GM21786 (cell line): ENCODE measurements at regions not wholly inside any gene's neighbourhood (a gene's known extent, or its start where the extent isn't known, plus 50 kb on each side); places are given as distances from the start of the nearest gene placed in this dataset.

Experiments used
- ATAC-seq: cut with Tn5 transposase; IDR thresholded peaks from one replicate; pipeline ENCODE4 v1.9.1; 2021; ENCODE audit not compliant: unreplicated experiment

- ATAC-seq, result no peak
Measured at GRCh38 chr18:24819141-24819890, 358.9 kb downstream of the HRH4 start.

- no peak for ATAC-seq
Measured at GRCh38 chr18:24825397-24825796, 365.0 kb downstream of the HRH4 start.

GRCh38 chr18:24826605-24827004 lies 366.2 kb downstream of the HRH4 start:
- no peak for ATAC-seq

- no peak for ATAC-seq
Measured at GRCh38 chr18:24827501-24827900, 367.1 kb downstream of the HRH4 start.

- ATAC-seq, result no peak
Measured at GRCh38 chr18:24831081-24831480, 370.6 kb downstream of the HRH4 start.

GRCh38 chr18:24831871-24832665 lies 371.6 kb downstream of the HRH4 start:
- ATAC-seq, result no peak

GRCh38 chr18:24835751-24836150 lies 375.3 kb downstream of the HRH4 start:
- no peak for ATAC-seq

- no peak for ATAC-seq
Measured at GRCh38 chr18:24837066-24837465, 376.6 kb downstream of the HRH4 start.

GRCh38 chr18:24840051-24840450 lies 379.6 kb downstream of the HRH4 start:
- no peak for ATAC-seq

GRCh38 chr18:24840640-24841039 lies 380.2 kb downstream of the HRH4 start:
- ATAC-seq, result no peak

GRCh38 chr18:24841536-24841935 lies 381.1 kb downstream of the HRH4 start:
- no peak for ATAC-seq

GRCh38 chr18:24843123-24843522 lies 382.7 kb downstream of the HRH4 start:
- ATAC-seq, result no peak

- no peak for ATAC-seq
Measured at GRCh38 chr18:24846138-24846537, 385.7 kb downstream of the HRH4 start.

GRCh38 chr18:24850532-24850931 lies 390.1 kb downstream of the HRH4 start:
- ATAC-seq, result no peak

- ATAC-seq, result no peak
Measured at GRCh38 chr18:24853076-24853475, 392.6 kb downstream of the HRH4 start.

GRCh38 chr18:24860978-24861680 lies 400.7 kb downstream of the HRH4 start:
- no peak for ATAC-seq

- ATAC-seq, result no peak
Measured at GRCh38 chr18:24862201-24862816, 401.9 kb downstream of the HRH4 start.

GRCh38 chr18:24868311-24868710 lies 407.9 kb downstream of the HRH4 start:
- ATAC-seq, result no peak

GRCh38 chr18:24868760-24869237 lies 408.4 kb downstream of the HRH4 start:
- no peak for ATAC-seq

GRCh38 chr18:24869285-24869684 lies 408.8 kb downstream of the HRH4 start:
- ATAC-seq, result no peak

- ATAC-seq, result no peak
Measured at GRCh38 chr18:24875286-24875685, 414.8 kb downstream of the HRH4 start.
